Panc1 (cell line): ENCODE measurements at regions not wholly inside any gene's neighbourhood (a gene's known extent, or its start where the extent isn't known, plus 50 kb on each side); places are given as distances from the start of the nearest gene placed in this dataset.

Source experiments
- CTCF ChIP-seq: fragments of 450-650 bp; IDR thresholded peaks from 2 replicates; pipeline ENCODE4 v1.5.1; 2017; ENCODE audit warnings: mild to moderate bottlenecking
- POLR2AphosphoS5 ChIP-seq: IDR thresholded peaks from 2 replicates; pipeline ENCODE4 v1.6.1; 2012; ENCODE audit warnings: mild to moderate bottlenecking, low read depth, low read length, moderate library complexity
- REST ChIP-seq, 2 experiments: IDR thresholded peaks; 2 replicates each; pipeline ENCODE4 v1.6.1; 2011 to 2012; ENCODE audit warnings: low read depth in 2 of 2, control low read depth in 1 of 2, low read length in 1 of 2, mild to moderate bottlenecking in 1 of 2, moderate library complexity in 1 of 2; ENCODE audit not compliant: insufficient read depth in 1 of 2

DNA sequence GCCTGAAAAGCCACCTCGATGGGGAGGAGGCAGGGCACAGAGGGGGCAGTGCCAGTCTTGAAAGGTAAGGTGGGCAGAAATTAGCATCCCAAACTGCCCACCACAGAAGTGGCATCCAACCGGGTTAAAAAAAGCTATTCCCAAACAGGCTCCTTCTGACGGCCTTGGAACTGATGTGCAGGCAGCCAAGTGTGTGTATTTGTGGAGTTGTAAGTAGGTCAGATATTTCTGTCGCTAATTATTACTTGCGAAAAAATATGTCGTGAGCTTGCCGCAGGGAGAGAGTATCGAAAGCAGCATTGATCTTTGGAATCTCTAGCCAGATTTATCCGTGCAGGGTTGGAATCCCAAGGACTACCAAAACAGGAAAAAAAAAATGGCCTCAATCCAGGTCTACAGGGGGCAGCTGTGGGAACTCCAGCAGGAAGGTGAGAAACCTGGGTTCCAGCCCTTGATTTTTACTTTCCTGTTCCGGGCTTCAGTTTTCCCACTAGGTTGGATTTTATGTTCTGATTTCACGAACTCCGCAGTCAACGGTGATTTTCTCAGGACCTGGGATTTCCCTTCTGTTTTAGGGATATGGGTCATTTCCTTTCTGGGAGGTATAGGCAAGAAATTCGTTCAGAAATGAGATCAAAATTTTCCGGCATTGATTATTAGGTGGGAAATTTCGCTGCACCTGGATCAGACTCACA, 200.8 kb downstream of the RGS3 start:
- TF ChIP-seq REST (IDR thresholded peaks at IDR 0.05; ENCODE audit: insufficient read depth in 1 of 2, low read depth in 2 of 2, low read length in 1 of 2) (no peak), CTCF (no peak), POLR2AphosphoS5 (no peak)
